T-cell (primary cell): ENCODE measurements at regions not wholly inside any gene's neighbourhood (a gene's known extent, or its start where the extent isn't known, plus 50 kb on each side); places are given as distances from the start of the nearest gene placed in this dataset.
A peak's percentile ranks its signal among the peaks of the same experiment; 100 is the strongest.

Experiments
- ATAC-seq, 4 experiments: fragments of 200-7000 bp in 3 of 4; fragments of 150-1000 bp in 1 of 4; cut with Tn5 transposase; replicated peaks in 1 of 4; 1 replicate in 3 of 4; 2 replicates in 1 of 4; pipeline ENCODE4 v1.10.0; 2021; ENCODE audit warnings: moderate library complexity in 3 of 4, mild to moderate bottlenecking in 2 of 4, moderate number of reproducible peaks in 1 of 4
- CTCF ChIA-PET, 2 donors: fragments of 300-600 bp; sonication (Branson Sonifier 250); formaldehyde crosslinking; loops; one replicate each; lab custom pipeline; 2022; ENCODE audit warnings: antibody characterized with exemption in 2 of 2; lab: Charles Lee
- POLR2A ChIA-PET, 2 donors: fragments of 300-600 bp; sonication (Branson Sonifier 250); formaldehyde crosslinking; loops; one replicate each; lab custom pipeline; 2022; ENCODE audit warnings: antibody characterized with exemption in 2 of 2; lab: Charles Lee
- DNase-seq, 35 experiments: peaks; one replicate each; pipeline versions ENCODE4 v3.0.0 to v3.0.0-alpha.2; 2013 to 2023
- H3K27ac ChIP-seq: one replicate; pipeline ENCODE4 v1.5.1; 2013; ENCODE audit warnings: low read length
- H3K27me3 ChIP-seq, 2 experiments: replicated peaks in 1 of 2; 1 replicate in 1 of 2; 2 replicates in 1 of 2; pipeline versions ENCODE4 v1.6.1 to v1.7.0; 2013; ENCODE audit warnings: low read length in 1 of 2, mixed read lengths in 1 of 2; ENCODE audit not compliant: control insufficient read depth in 2 of 2, insufficient read depth in 2 of 2; ENCODE audit errors: extremely low read depth in 1 of 2
- H3K36me3 ChIP-seq, 2 donors: 1 replicate in 1 of 2; 2 replicates in 1 of 2; pipeline versions ENCODE4 v1.6.1 to v1.7.0; 2013; ENCODE audit warnings: low read length in 1 of 2; ENCODE audit not compliant: control insufficient read depth in 2 of 2, insufficient read depth in 1 of 2; ENCODE audit errors: extremely low read depth in 1 of 2
- H3K4me1 ChIP-seq, 2 experiments: 1 replicate in 1 of 2; 2 replicates in 1 of 2; pipeline versions ENCODE4 v1.6.1 to v1.7.0; 2013; ENCODE audit warnings: low read length in 2 of 2, mixed read lengths in 1 of 2; ENCODE audit not compliant: insufficient read depth in 2 of 2, control insufficient read depth in 1 of 2; ENCODE audit errors: extremely low read depth in 1 of 2
- H3K4me3 ChIP-seq, 2 donors: 1 replicate in 1 of 2; 2 replicates in 1 of 2; pipeline versions ENCODE4 v1.5.1 to v1.7.0; 2013; ENCODE audit warnings: mild to moderate bottlenecking in 2 of 2, low read length in 1 of 2, moderate library complexity in 1 of 2; ENCODE audit not compliant: control insufficient read depth in 1 of 2; ENCODE audit errors: extremely low read depth in 1 of 2
- H3K9me3 ChIP-seq: 2 replicates; pipeline ENCODE4 v1.7.0; 2013
- H3K27ac Mint-ChIP-seq, 2 donors: one replicate each; pipeline ENCODE4 v1.8.0; 2020 to 2021; ENCODE audit warnings: mild to moderate bottlenecking in 2 of 2, mixed read lengths in 2 of 2
- H3K27me3 Mint-ChIP-seq, 2 donors: one replicate each; pipeline ENCODE4 v1.8.0; 2021 to 2022; ENCODE audit warnings: mixed read lengths in 2 of 2
- H3K36me3 Mint-ChIP-seq: one replicate; pipeline ENCODE4 v1.8.0; 2021; ENCODE audit warnings: mixed read lengths
- H3K4me1 Mint-ChIP-seq, 3 donors: one replicate each; pipeline ENCODE4 v1.8.0; 2020 to 2022; ENCODE audit warnings: mixed read lengths in 3 of 3, mild to moderate bottlenecking in 1 of 3
- H3K4me3 Mint-ChIP-seq, 3 donors: one replicate each; pipeline ENCODE4 v1.8.0; 2020 to 2022; ENCODE audit warnings: mild to moderate bottlenecking in 3 of 3, mixed read lengths in 3 of 3, moderate library complexity in 3 of 3
- H3K9me3 Mint-ChIP-seq, 3 donors: one replicate each; pipeline ENCODE4 v1.8.0; 2020 to 2022; ENCODE audit warnings: mixed read lengths in 3 of 3
- WGBS: methylation state at CpG from one replicate; pipeline ENCODE4 v1.1.5; 2013; ENCODE audit warnings: missing lambda C conversion rate; ENCODE audit not compliant: insufficient coverage; 5-methylcytosine and 5-hydroxymethylcytosine counted together

DNA sequence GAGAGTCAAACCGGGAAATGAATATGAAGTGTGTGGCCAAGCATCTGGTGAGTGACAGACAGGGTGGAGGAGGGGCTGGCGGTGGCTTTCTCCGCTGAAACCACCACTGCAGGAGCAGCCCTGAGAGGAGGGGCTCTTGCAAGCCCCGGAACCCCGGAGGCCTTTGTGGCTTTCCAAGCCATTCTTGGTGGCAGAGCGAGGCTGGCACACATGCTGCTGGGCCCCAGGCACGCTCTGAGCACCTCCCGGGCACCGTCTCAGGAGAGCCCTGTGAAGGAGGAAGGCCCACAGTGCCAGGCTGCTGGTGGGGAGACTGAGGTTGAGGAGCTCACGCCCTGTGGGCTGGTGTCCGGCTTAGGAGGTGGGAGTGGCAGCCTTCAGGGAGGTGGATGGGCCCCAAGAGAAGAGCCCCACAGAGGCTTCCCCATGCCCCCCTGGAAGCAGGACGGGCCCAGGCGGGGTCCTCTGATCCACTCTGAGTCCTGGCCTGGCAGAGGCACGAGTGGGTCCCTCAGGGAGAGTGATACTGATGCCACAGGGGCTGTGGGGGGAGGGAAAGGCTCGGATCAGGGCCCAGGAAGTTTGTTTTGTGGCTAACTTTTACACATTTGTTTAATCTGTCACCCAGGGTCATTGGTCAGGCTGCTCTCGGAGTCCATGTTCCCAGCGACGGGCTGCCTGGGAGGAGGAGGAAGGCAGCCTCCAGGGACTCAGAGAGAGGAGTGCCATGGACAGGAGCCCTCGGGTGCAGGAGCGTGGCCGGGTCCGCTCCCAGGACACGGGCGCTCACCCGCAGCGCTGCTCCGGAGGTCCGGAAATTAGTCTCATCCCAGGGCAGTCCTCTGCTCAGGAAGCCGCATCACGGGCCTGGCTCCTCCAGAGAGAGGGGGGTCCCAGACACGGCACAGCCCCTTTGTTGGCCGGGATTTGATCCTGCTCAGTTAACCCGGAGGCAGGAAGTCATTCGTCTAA is 170.7 kb downstream of the ERMARD start:
- POLR2A ChIA-PET = no interaction called here
- peak in 1 of 4 experiments; percentile 27 for ATAC-seq
- H3K27me3 Mint-ChIP-seq = peaks cover 9 to 10% of the 10 kb centered on the region in 2 donors
- no peak overlapping the region for H3K27ac Mint-ChIP-seq
- DNase-seq = peak in 7 of 35 experiments; percentile 4 to 30 (median 20)
- peaks cover 0 to 2% (median 0%) of the 10 kb centered on the region in 3 donors for H3K4me1 Mint-ChIP-seq
- H3K4me1 ChIP-seq = peaks cover 0 to 13% of the 10 kb centered on the region in 2 experiments
- no peaks in the 10 kb centered on the region for H3K36me3 Mint-ChIP-seq
- H3K27me3 ChIP-seq = peaks cover 0 to 22% of the 10 kb centered on the region in 2 experiments
- CTCF ChIA-PET = no interaction called here
- WGBS = 55% methylated on average over 29 of the region's 34 CpGs
- no peak overlapping the region for H3K27ac ChIP-seq
- no peaks in the 10 kb centered on the region for H3K36me3 ChIP-seq
- H3K4me3 Mint-ChIP-seq = no peak overlapping the region
- H3K9me3 Mint-ChIP-seq = no peaks in the 10 kb centered on the region
- H3K9me3 ChIP-seq = no peaks in the 10 kb centered on the region
- H3K4me3 ChIP-seq = no peak overlapping the region

DNA sequence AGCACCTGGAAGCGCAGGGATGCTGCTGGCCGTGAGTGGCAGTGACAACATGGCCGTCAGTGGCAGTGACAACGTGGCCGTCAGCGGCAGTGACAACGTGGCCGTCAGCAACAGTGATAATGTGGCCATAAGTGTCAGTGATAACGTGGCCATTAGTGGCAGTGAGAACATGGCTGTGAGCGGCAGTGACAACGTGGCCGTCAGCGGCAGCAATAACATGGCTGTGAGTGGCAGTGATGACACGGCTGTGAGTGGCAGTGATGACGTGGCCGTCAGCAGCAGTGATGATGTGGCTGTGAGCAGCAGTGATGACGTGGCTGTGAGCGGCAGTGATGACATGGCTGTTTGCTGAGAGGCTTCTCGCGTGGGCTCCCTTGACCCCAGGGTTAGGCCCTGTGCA is 169.8 kb downstream of the ERMARD start:
- Mint-ChIP-seq H3K36me3 (no peaks in the 10 kb centered on the region), H3K27ac (no peak overlapping the region), H3K27me3 (peaks cover 7 to 10% of the 10 kb centered on the region in 2 donors), H3K9me3 (no peaks in the 10 kb centered on the region), H3K4me3 (no peak overlapping the region), H3K4me1 (peaks cover 0 to 2% (median 0%) of the 10 kb centered on the region in 3 donors)
- WGBS = 87% methylated on average over 17 of the region's 20 CpGs
- no peak for DNase-seq
- Histone ChIP-seq H3K4me3 (no peak overlapping the region), H3K27me3 (peaks cover 0 to 15% of the 10 kb centered on the region in 2 experiments), H3K4me1 (peaks cover 0 to 13% of the 10 kb centered on the region in 2 experiments), H3K9me3 (no peaks in the 10 kb centered on the region), H3K27ac (no peak overlapping the region), H3K36me3 (no peaks in the 10 kb centered on the region)
- ChIA-PET POLR2A (no interaction called here), CTCF (no interaction called here)
- no peak for ATAC-seq

DNA sequence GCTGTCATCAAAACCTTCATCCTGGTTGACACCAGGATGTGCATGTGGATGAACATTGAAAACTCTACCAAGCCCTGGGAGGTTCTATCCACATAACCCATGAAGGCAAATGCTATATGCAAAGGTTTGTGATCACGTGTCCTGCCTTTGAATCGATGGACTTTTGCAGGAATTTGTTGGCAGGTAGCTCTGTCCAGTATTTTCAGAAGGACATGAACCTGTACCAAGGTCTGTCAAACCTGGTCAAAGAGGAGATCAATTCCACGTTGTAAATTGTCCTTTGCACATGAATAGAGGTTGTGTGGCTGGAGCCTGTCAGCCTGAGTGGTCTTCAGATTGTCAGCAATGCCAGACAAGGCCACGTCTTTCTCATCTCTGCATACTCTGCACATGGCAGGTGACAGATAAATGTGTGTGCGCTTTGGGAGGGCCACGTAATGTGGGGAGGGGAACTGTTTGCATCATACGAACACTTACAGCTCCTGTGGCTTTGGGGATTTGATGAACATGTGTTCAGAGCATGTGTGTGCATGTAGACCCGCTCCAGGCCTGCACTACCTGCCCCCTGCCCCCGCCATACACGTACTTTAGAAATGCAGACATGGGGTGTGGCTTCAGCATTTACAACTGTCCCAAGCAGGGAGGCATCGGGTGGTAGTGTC is 169.1 kb downstream of the ERMARD start:
- H3K4me1 Mint-ChIP-seq = peaks cover 0 to 2% (median 0%) of the 10 kb centered on the region in 3 donors
- Histone ChIP-seq H3K27me3 (peaks cover 0 to 13% of the 10 kb centered on the region in 2 experiments), H3K36me3 (no peaks in the 10 kb centered on the region), H3K4me3 (no peak overlapping the region), H3K9me3 (no peaks in the 10 kb centered on the region), H3K27ac (no peak overlapping the region), H3K4me1 (peaks cover 0 to 13% of the 10 kb centered on the region in 2 experiments)
- H3K27me3 Mint-ChIP-seq = peaks cover 5 to 6% of the 10 kb centered on the region in 2 donors
- DNase-seq = no peak
- 86% methylated on average over 10 of the region's 11 CpGs for WGBS
- H3K27ac Mint-ChIP-seq = no peak overlapping the region
- no peaks in the 10 kb centered on the region for H3K9me3 Mint-ChIP-seq
- no peak overlapping the region for H3K4me3 Mint-ChIP-seq
- ChIA-PET CTCF (no interaction called here), POLR2A (no interaction called here)
- H3K36me3 Mint-ChIP-seq = no peaks in the 10 kb centered on the region
- no peak for ATAC-seq

DNA sequence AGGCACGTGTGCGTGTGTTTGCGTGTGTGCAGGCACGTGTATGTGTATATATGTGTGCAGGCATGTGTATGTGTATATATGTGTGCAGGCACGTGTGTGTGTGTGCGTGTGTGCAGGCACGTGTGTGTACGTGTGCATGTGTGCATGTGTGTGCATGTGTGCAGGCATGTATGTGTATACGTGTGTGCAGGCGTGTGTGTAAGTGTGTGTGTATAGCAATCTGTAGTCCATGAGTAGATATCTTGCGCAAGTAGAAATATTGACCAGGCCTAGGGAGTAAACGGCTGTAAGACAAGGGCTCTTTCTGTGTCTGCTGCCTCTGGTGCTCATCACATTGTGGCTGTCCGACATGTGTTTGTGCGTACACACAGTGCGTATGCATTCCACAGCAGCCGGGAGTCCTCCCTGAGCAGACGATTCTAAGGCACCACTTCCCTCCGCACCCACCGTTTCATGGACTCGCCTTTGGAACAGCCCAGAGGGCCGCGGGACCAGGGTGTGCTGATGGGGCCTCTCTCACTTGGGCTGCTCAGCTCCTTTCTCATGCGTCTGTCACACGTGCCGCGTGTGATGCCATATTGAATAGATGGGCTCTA is 167.6 kb downstream of the ERMARD start:
- no peaks in the 10 kb centered on the region for H3K9me3 Mint-ChIP-seq
- Histone ChIP-seq H3K4me3 (no peak overlapping the region), H3K36me3 (no peaks in the 10 kb centered on the region), H3K9me3 (no peaks in the 10 kb centered on the region), H3K4me1 (peaks cover 0 to 13% of the 10 kb centered on the region in 2 experiments), H3K27ac (no peak overlapping the region), H3K27me3 (peaks cover 0 to 12% of the 10 kb centered on the region in 2 experiments)
- DNase-seq (no peak), ATAC-seq (no peak)
- ChIA-PET POLR2A (no interaction called here), CTCF (no interaction called here)
- H3K4me3 Mint-ChIP-seq = no peak overlapping the region
- H3K36me3 Mint-ChIP-seq = no peaks in the 10 kb centered on the region
- H3K4me1 Mint-ChIP-seq = peaks cover 0 to 2% (median 0%) of the 10 kb centered on the region in 3 donors
- H3K27ac Mint-ChIP-seq = no peak overlapping the region
- 97% methylated on average over 26 of the region's 26 CpGs for WGBS
- peaks cover 5 to 11% of the 10 kb centered on the region in 2 donors for H3K27me3 Mint-ChIP-seq

DNA sequence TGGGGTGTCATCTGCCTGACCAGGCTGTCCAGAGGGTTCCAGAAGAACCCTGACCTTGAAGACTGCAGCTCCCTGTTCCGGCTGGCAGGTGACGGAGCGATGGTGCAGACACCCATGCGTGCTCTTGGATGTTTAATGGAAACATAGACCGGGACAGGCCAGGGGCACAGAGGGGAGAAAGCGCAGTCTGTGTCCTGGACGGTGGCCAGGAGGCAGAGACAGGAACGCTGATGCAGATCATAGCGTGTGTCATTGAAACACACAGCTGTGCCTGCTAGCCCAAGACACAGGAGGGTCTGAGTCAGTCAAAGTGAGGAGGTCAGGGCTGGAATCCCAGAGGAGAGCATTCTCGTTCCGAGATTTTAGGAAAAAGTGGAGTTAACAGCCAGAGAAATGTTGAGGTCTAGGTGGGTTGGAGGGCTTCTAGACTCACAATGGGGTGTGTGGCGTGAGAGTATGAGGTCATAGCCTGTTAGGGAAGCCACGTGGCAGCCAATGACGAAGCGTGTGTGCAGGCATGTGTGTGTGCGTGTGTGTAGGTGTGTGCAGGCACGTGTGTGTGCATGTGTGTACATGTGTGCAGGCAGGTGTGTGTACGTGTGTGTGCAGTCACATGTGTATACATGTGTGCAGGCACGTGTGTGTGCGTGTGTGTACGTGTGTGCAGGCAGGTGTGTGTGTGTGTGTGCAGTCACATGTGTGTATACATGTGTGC is 167.0 kb downstream of the ERMARD start:
- no peak for ATAC-seq
- DNase-seq = no peak
- H3K36me3 ChIP-seq = no peaks in the 10 kb centered on the region
- Mint-ChIP-seq H3K27ac (no peak overlapping the region), H3K4me3 (no peak overlapping the region), H3K27me3 (peaks cover 7 to 15% of the 10 kb centered on the region in 2 donors), H3K36me3 (no peaks in the 10 kb centered on the region), H3K4me1 (peaks cover 0 to 5% (median 2%) of the 10 kb centered on the region in 3 donors), H3K9me3 (no peaks in the 10 kb centered on the region)
- H3K27ac ChIP-seq = no peak overlapping the region
- H3K4me1 ChIP-seq = peaks cover 0 to 13% of the 10 kb centered on the region in 2 experiments
- POLR2A ChIA-PET = no interaction called here
- H3K9me3 ChIP-seq = no peaks in the 10 kb centered on the region
- CTCF ChIA-PET = no interaction called here
- peaks cover 0 to 12% of the 10 kb centered on the region in 2 experiments for H3K27me3 ChIP-seq
- 98% methylated on average over 17 of the region's 21 CpGs for WGBS
- H3K4me3 ChIP-seq = no peak overlapping the region

DNA sequence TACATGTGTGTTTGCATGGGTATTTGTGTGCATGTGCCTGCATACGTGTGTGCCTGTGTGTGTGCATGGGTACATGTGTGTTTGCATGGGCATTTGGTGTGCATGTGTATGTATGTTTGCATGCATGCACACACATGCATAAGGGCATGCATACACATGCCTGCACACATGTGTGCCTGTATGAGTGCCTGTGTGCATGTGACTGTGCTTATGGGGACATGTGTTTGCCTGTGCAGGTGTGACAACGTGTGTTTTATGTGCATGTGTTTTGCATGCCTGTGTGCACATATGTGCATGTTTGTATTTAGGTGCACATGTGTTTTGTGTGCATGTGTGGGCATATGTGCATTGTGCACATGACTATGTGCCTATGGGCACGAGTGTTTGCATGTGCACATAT is 165.7 kb downstream of the ERMARD start:
- H3K9me3 Mint-ChIP-seq = no peaks in the 10 kb centered on the region
- DNase-seq = no peak
- 84% methylated on average over 3 of the region's 3 CpGs for WGBS
- POLR2A ChIA-PET = no interaction called here
- no peak overlapping the region for H3K27ac Mint-ChIP-seq
- ATAC-seq = no peak
- no peak overlapping the region for H3K27ac ChIP-seq
- H3K4me3 Mint-ChIP-seq = no peak overlapping the region
- CTCF ChIA-PET = no interaction called here
- no peak overlapping the region for H3K4me3 ChIP-seq
- H3K36me3 Mint-ChIP-seq = no peaks in the 10 kb centered on the region
- H3K27me3 Mint-ChIP-seq = peaks cover 6 to 23% of the 10 kb centered on the region in 2 donors
- H3K27me3 ChIP-seq = peaks cover 0 to 4% of the 10 kb centered on the region in 2 experiments
- H3K4me1 ChIP-seq = peaks cover 0 to 8% of the 10 kb centered on the region in 2 experiments
- H3K36me3 ChIP-seq = no peaks in the 10 kb centered on the region
- no peaks in the 10 kb centered on the region for H3K9me3 ChIP-seq
- peaks cover 6 to 11% (median 8%) of the 10 kb centered on the region in 3 donors for H3K4me1 Mint-ChIP-seq
